Naive thymus-derived CD4-positive, alpha-beta T cell (primary cell): ENCODE measurements at regions not wholly inside any gene's neighbourhood (a gene's known extent, or its start where the extent isn't known, plus 50 kb on each side); places are given as distances from the start of the nearest gene placed in this dataset.

Experiments
- ATAC-seq: fragments of 150-1000 bp; cut with Tn5 transposase; 2 replicates; pipeline ENCODE4 v1.10.0; 2021; ENCODE audit warnings: mild to moderate bottlenecking, moderate library complexity
- CTCF ChIA-PET: fragments of 350-600 bp; sonication (Branson Sonifier 250); formaldehyde crosslinking; loops from one replicate; lab custom pipeline; 2021; ENCODE audit warnings: antibody characterized with exemption; lab: Charles Lee
- POLR2A ChIA-PET: fragments of 350-600 bp; sonication (Branson Sonifier 250); formaldehyde crosslinking; loops from one replicate; lab custom pipeline; 2021; ENCODE audit warnings: antibody characterized with exemption, inconsistent platforms; lab: Charles Lee
- DNase-seq, 9 donors: peaks; one replicate each; pipeline versions ENCODE4 v3.0.0 to v3.0.0-alpha.2; 2020 to 2022; ENCODE audit warnings: mixed read lengths in 1 of 9
- H3K27ac ChIP-seq: one replicate; pipeline ENCODE4 v1.7.0; 2013; ENCODE audit warnings: mild to moderate bottlenecking, low read depth, low read length, moderate library complexity
- H3K27me3 ChIP-seq, 2 donors: one replicate each; pipeline ENCODE4 v1.7.0; 2013; ENCODE audit warnings: low read length in 2 of 2, mild to moderate bottlenecking in 2 of 2, moderate library complexity in 2 of 2; ENCODE audit not compliant: control insufficient read depth in 2 of 2, insufficient read depth in 2 of 2
- H3K36me3 ChIP-seq, 3 experiments: 1 replicate in 2 of 3; 2 replicates in 1 of 3; pipeline ENCODE4 v1.7.0; 2013; ENCODE audit warnings: low read length in 3 of 3, mild to moderate bottlenecking in 3 of 3, moderate library complexity in 1 of 3; ENCODE audit not compliant: insufficient read depth in 3 of 3, control insufficient read depth in 2 of 3
- H3K4me1 ChIP-seq, 2 donors: one replicate each; pipeline ENCODE4 v1.7.0; 2013; ENCODE audit warnings: low read length in 2 of 2, mild to moderate bottlenecking in 2 of 2, moderate library complexity in 1 of 2; ENCODE audit not compliant: control insufficient read depth in 2 of 2, insufficient read depth in 2 of 2
- H3K4me3 ChIP-seq: 2 replicates; pipeline ENCODE4 v1.7.0; 2013; ENCODE audit warnings: mild to moderate bottlenecking, low read length
- H3K9me3 ChIP-seq, 3 experiments: 1 replicate in 2 of 3; 2 replicates in 1 of 3; pipeline ENCODE4 v1.7.0; 2013; ENCODE audit warnings: low read length in 3 of 3; ENCODE audit not compliant: control insufficient read depth in 2 of 3
- H3K27ac Mint-ChIP-seq, 9 donors: one replicate each; pipeline ENCODE4 v1.8.0; 2020 to 2022; ENCODE audit warnings: mixed read lengths in 9 of 9, mild to moderate bottlenecking in 8 of 9, moderate library complexity in 5 of 9, inconsistent platforms in 2 of 9
- H3K27me3 Mint-ChIP-seq, 5 donors: one replicate each; pipeline ENCODE4 v1.8.0; 2021 to 2022; ENCODE audit warnings: mixed read lengths in 5 of 5, mild to moderate bottlenecking in 1 of 5
- H3K36me3 Mint-ChIP-seq, 5 donors: one replicate each; pipeline ENCODE4 v1.8.0; 2020 to 2022; ENCODE audit warnings: mixed read lengths in 5 of 5, mild to moderate bottlenecking in 3 of 5, inconsistent platforms in 1 of 5
- H3K4me1 Mint-ChIP-seq, 7 donors: one replicate each; pipeline ENCODE4 v1.8.0; 2020 to 2022; ENCODE audit warnings: mixed read lengths in 7 of 7, mild to moderate bottlenecking in 3 of 7, inconsistent platforms in 1 of 7
- H3K4me3 Mint-ChIP-seq, 10 donors: one replicate each; pipeline ENCODE4 v1.8.0; 2020 to 2022; ENCODE audit warnings: mild to moderate bottlenecking in 10 of 10, mixed read lengths in 10 of 10, moderate library complexity in 6 of 10, inconsistent platforms in 2 of 10
- H3K9me3 Mint-ChIP-seq, 11 donors: one replicate each; pipeline ENCODE4 v1.8.0; 2020 to 2022; ENCODE audit warnings: mixed read lengths in 11 of 11, mild to moderate bottlenecking in 4 of 11, inconsistent platforms in 1 of 11, moderate library complexity in 1 of 11
- intact Hi-C, 2 donors: fragments of 100-400 bp; cut with micrococcal nuclease; formaldehyde crosslinking; loops; one replicate each; pipeline ENCODE4 v1.15.1; 2023

GRCh38 chr1:114314098-114314497, 160.4 kb upstream of the SYT6 start:
- Histone ChIP-seq H3K4me3 (no peak overlapping the region), H3K27me3 (no peaks in the 10 kb centered on the region), H3K27ac (no peak overlapping the region), H3K9me3 (no peaks in the 10 kb centered on the region), H3K4me1 (no peaks in the 10 kb centered on the region), H3K36me3 (no peaks in the 10 kb centered on the region)
- ChIA-PET CTCF (interaction anchor here (0.6 to 0.7 kb wide), 2 partner anchors 284 to 335 kb away, joined by 3 to 9 read pairs; no protein-coding TSS in a partner anchor), POLR2A (no interaction called here)
- Mint-ChIP-seq H3K9me3 (peaks cover 0 to 22% (median 6%) of the 10 kb centered on the region in 11 donors), H3K4me3 (no peak overlapping the region), H3K4me1 (no peaks in the 10 kb centered on the region), H3K36me3 (no peaks in the 10 kb centered on the region), H3K27ac (peak overlapping the region in 1 of 9 donors; percentile 78), H3K27me3 (peaks cover 0 to 6% (median 0%) of the 10 kb centered on the region in 5 donors)
- DNase-seq (no peak), ATAC-seq (no peak)
- intact Hi-C loops, result no loop called here

- H3K9me3 ChIP-seq, result no peaks in the 10 kb centered on the region
- Mint-ChIP-seq H3K36me3 (no peaks in the 10 kb centered on the region), H3K27me3 (peaks cover 0 to 8% (median 0%) of the 10 kb centered on the region in 5 donors), H3K4me1 (no peaks in the 10 kb centered on the region), H3K27ac (no peak overlapping the region), H3K9me3 (peaks cover 0 to 37% (median 8%) of the 10 kb centered on the region in 11 donors), H3K4me3 (no peak overlapping the region)
- ChIA-PET POLR2A (no interaction called here), CTCF (no interaction called here)
- H3K4me1 ChIP-seq, result no peaks in the 10 kb centered on the region
- H3K27ac ChIP-seq, result no peak overlapping the region
- intact Hi-C loops, result no loop called here
- ATAC-seq (no peak), DNase-seq (no peak)
- no peaks in the 10 kb centered on the region for H3K27me3 ChIP-seq
- H3K4me3 ChIP-seq, result no peak overlapping the region
- no peaks in the 10 kb centered on the region for H3K36me3 ChIP-seq
Observed at GRCh38 chr1:114310695-114311271, 157.1 kb upstream of the SYT6 start.

- ChIA-PET CTCF (no interaction called here), POLR2A (no interaction called here)
- peaks cover 0 to 9% (median 6%) of the 10 kb centered on the region in 7 donors for H3K4me1 Mint-ChIP-seq
- H3K4me3 ChIP-seq, result no peak overlapping the region
- DNase-seq (no peak), ATAC-seq (no peak)
- H3K36me3 ChIP-seq, result no peaks in the 10 kb centered on the region
- H3K27ac ChIP-seq, result no peak overlapping the region
- intact Hi-C loops, result no loop called here
- peaks cover 0 to 8% (median 3%) of the 10 kb centered on the region in 11 donors for H3K9me3 Mint-ChIP-seq
- peaks cover 0 to 8% (median 0%) of the 10 kb centered on the region in 5 donors for H3K27me3 Mint-ChIP-seq
- H3K4me1 ChIP-seq, result peaks cover 0 to 4% of the 10 kb centered on the region in 2 donors
- no peaks in the 10 kb centered on the region for H3K9me3 ChIP-seq
- no peak overlapping the region for H3K4me3 Mint-ChIP-seq
- H3K27me3 ChIP-seq, result no peaks in the 10 kb centered on the region
- H3K36me3 Mint-ChIP-seq, result peaks cover 0 to 6% (median 0%) of the 10 kb centered on the region in 5 donors
- H3K27ac Mint-ChIP-seq, result no peak overlapping the region
Observed at GRCh38 chr1:114302821-114303220, 149.2 kb upstream of the SYT6 start.

- H3K4me1 Mint-ChIP-seq, result peaks cover 0 to 12% (median 5%) of the 10 kb centered on the region in 7 donors
- no peak for DNase-seq
- ChIA-PET CTCF (interaction anchor here (1.2 kb wide), 1 partner anchor 38 kb away, joined by 3 read pairs; no protein-coding TSS in a partner anchor), POLR2A (no interaction called here)
- H3K4me3 Mint-ChIP-seq, result no peak overlapping the region
- no peak overlapping the region for H3K27ac ChIP-seq
- no peaks in the 10 kb centered on the region for H3K27me3 ChIP-seq
- no peaks in the 10 kb centered on the region for H3K27me3 Mint-ChIP-seq
- H3K4me1 ChIP-seq, result peaks cover 0 to 4% of the 10 kb centered on the region in 2 donors
- H3K9me3 Mint-ChIP-seq, result peaks cover 0 to 2% (median 0%) of the 10 kb centered on the region in 11 donors
- intact Hi-C loops, result no loop called here
- H3K36me3 ChIP-seq, result no peaks in the 10 kb centered on the region
- H3K36me3 Mint-ChIP-seq, result no peaks in the 10 kb centered on the region
- no peaks in the 10 kb centered on the region for H3K9me3 ChIP-seq
- no peak for ATAC-seq
- H3K4me3 ChIP-seq, result no peak overlapping the region
- H3K27ac Mint-ChIP-seq, result no peak overlapping the region
Observed at GRCh38 chr1:114299331-114299975, 145.8 kb upstream of the SYT6 start.

GRCh38 chr1:114298008-114298407, 144.3 kb upstream of the SYT6 start:
- no peaks in the 10 kb centered on the region for H3K36me3 Mint-ChIP-seq
- no peak overlapping the region for H3K27ac Mint-ChIP-seq
- DNase-seq, result no peak
- ChIA-PET CTCF (no interaction called here), POLR2A (no interaction called here)
- ATAC-seq, result no peak
- no peaks in the 10 kb centered on the region for H3K27me3 Mint-ChIP-seq
- H3K27ac ChIP-seq, result no peak overlapping the region
- H3K27me3 ChIP-seq, result no peaks in the 10 kb centered on the region
- no peaks in the 10 kb centered on the region for H3K36me3 ChIP-seq
- intact Hi-C loops, result no loop called here
- H3K9me3 ChIP-seq, result no peaks in the 10 kb centered on the region
- H3K4me1 Mint-ChIP-seq, result peaks cover 0 to 12% (median 5%) of the 10 kb centered on the region in 7 donors
- H3K4me3 ChIP-seq, result no peak overlapping the region
- H3K4me3 Mint-ChIP-seq, result no peak overlapping the region
- H3K4me1 ChIP-seq, result peaks cover 0 to 4% of the 10 kb centered on the region in 2 donors
- H3K9me3 Mint-ChIP-seq, result peaks cover 0 to 1% (median 0%) of the 10 kb centered on the region in 11 donors

GRCh38 chr1:114296413-114296812, 142.7 kb upstream of the SYT6 start:
- ChIA-PET POLR2A (no interaction called here), CTCF (interaction anchor here (1.2 kb wide), 1 partner anchor 14 kb away, joined by 4 read pairs; no protein-coding TSS in a partner anchor)
- peak overlapping the region in 1 of 9 donors; percentile 53 for H3K27ac Mint-ChIP-seq
- ATAC-seq, result no peak
- no peak for DNase-seq
- no peak overlapping the region for H3K4me3 Mint-ChIP-seq
- H3K27me3 Mint-ChIP-seq, result no peaks in the 10 kb centered on the region
- no peaks in the 10 kb centered on the region for H3K27me3 ChIP-seq
- H3K27ac ChIP-seq, result no peak overlapping the region
- no peaks in the 10 kb centered on the region for H3K36me3 ChIP-seq
- H3K9me3 ChIP-seq, result no peaks in the 10 kb centered on the region
- H3K4me1 ChIP-seq, result peaks cover 0 to 4% of the 10 kb centered on the region in 2 donors
- intact Hi-C loops, result no loop called here
- H3K4me3 ChIP-seq, result no peak overlapping the region
- H3K4me1 Mint-ChIP-seq, result peaks cover 0 to 7% (median 2%) of the 10 kb centered on the region in 7 donors
- peaks cover 0 to 1% (median 0%) of the 10 kb centered on the region in 11 donors for H3K9me3 Mint-ChIP-seq
- H3K36me3 Mint-ChIP-seq, result no peaks in the 10 kb centered on the region
